SK-N-DZ (cell line): ENCODE measurements at regions not wholly inside any gene's neighbourhood (a gene's known extent, or its start where the extent isn't known, plus 50 kb on each side); places are given as distances from the start of the nearest gene placed in this dataset.

Experiments
- DNase-seq: peaks from one replicate; pipeline ENCODE4 v3.0.0-alpha.2; 2015; ENCODE audit warnings: low spot score

GRCh38 chr3:182063742-182064141, 352.0 kb downstream of the SOX2 start:
- DNase-seq = no peak

- no peak for DNase-seq
Observed at GRCh38 chr3:182067423-182067822, 355.7 kb downstream of the SOX2 start.

GRCh38 chr3:182078316-182078715, 366.6 kb downstream of the SOX2 start:
- no peak for DNase-seq

- no peak for DNase-seq
Observed at GRCh38 chr3:182078929-182079328, 367.2 kb downstream of the SOX2 start.

- no peak for DNase-seq
Observed at GRCh38 chr3:182081096-182081495, 369.4 kb downstream of the SOX2 start.

- no peak for DNase-seq
Observed at GRCh38 chr3:182083112-182083511, 371.4 kb downstream of the SOX2 start.

GRCh38 chr3:182092662-182093262, 381.0 kb downstream of the SOX2 start:
- DNase-seq = no peak

GRCh38 chr3:182094321-182094720, 382.6 kb downstream of the SOX2 start:
- no peak for DNase-seq

GRCh38 chr3:182104881-182105280, 393.2 kb downstream of the SOX2 start:
- no peak for DNase-seq

GRCh38 chr3:182105875-182106274, 394.1 kb downstream of the SOX2 start:
- no peak for DNase-seq

- DNase-seq = no peak
Observed at GRCh38 chr3:182108371-182108770, 396.6 kb downstream of the SOX2 start.

GRCh38 chr3:182111967-182112366, 400.2 kb downstream of the SOX2 start:
- no peak for DNase-seq

- no peak for DNase-seq
Observed at GRCh38 chr3:182115328-182116015, 403.7 kb downstream of the SOX2 start.

GRCh38 chr3:182116386-182116785, 404.7 kb downstream of the SOX2 start:
- DNase-seq = no peak

- no peak for DNase-seq
Observed at GRCh38 chr3:182117131-182117530, 405.4 kb downstream of the SOX2 start.

- no peak for DNase-seq
Observed at GRCh38 chr3:182117583-182117982, 405.9 kb downstream of the SOX2 start.

- no peak for DNase-seq
Observed at GRCh38 chr3:182118066-182118465, 406.3 kb downstream of the SOX2 start.

- no peak for DNase-seq
Observed at GRCh38 chr3:182121401-182121800, 409.7 kb downstream of the SOX2 start.

- DNase-seq = no peak
Observed at GRCh38 chr3:182122779-182123178, 411.1 kb downstream of the SOX2 start.

GRCh38 chr3:182124187-182124586, 412.5 kb downstream of the SOX2 start:
- no peak for DNase-seq

GRCh38 chr3:182124716-182125115, 413.0 kb downstream of the SOX2 start:
- no peak for DNase-seq

- DNase-seq = no peak
Observed at GRCh38 chr3:182129740-182130139, 418.0 kb downstream of the SOX2 start.

- no peak for DNase-seq
Observed at GRCh38 chr3:182133752-182134151, 422.0 kb downstream of the SOX2 start.

GRCh38 chr3:182135056-182135455, 423.3 kb downstream of the SOX2 start:
- no peak for DNase-seq
